GM20000 (cell line): ENCODE measurements at regions not wholly inside any gene's neighbourhood (a gene's known extent, or its start where the extent isn't known, plus 50 kb on each side); places are given as distances from the start of the nearest gene placed in this dataset.

Experiments
- DNase-seq: peaks from one replicate; pipeline ENCODE4 v3.0.0; 2012; ENCODE audit warnings: low spot score
- CTCF ChIP-seq: IDR thresholded peaks from 2 replicates; pipeline ENCODE4 v1.5.1; 2012; ENCODE audit warnings: mild to moderate bottlenecking, control low read depth; ENCODE audit errors: extremely low read depth, missing control alignments

DNA sequence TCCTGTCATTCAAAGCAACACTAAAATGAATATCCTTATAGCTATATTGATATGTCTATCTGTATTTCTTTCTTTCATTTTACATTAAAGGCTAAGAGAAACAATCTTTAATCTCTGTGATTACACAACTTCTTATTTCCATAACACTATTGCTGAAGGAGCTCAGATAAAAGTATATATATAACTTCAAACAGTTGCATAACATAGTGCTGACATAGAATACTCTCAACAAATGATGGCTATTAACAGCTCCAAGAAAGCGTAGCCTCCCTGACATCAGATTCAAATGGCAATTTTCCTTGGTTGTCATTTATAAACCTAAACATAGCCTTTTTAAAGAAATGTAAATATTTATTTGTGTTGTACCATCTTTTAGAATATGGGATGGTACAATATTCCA is 116.6 kb upstream of the PTPRG start:
- TF ChIP-seq CTCF, result no peak
- no peak for DNase-seq

GRCh38 chr3:61445924-61446323 is 115.4 kb upstream of the PTPRG start:
- TF ChIP-seq CTCF, result no peak
- no peak for DNase-seq

GRCh38 chr3:61446341-61446740 is 115.0 kb upstream of the PTPRG start:
- no peak for DNase-seq
- no peak for TF ChIP-seq CTCF

DNA sequence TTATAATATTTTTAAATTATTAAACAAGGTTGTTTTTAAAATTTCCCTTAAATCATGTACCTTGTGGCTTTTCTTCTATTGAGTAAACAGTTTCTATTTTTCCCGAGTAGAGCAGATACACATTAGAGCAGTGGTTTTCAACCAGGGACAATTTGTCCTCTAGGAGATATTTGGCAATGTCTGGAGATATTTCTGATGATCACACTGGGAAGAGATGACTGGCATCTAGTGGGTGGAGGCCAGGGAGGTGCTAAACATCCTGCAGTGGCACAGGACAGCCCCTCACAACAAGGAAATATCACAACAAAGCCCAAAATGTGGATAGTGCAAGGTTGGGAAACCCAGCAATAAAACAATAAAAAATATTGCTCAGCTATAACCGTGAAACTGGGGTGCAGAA is 113.0 kb upstream of the PTPRG start:
- DNase-seq, result no peak
- no peak for TF ChIP-seq CTCF

DNA sequence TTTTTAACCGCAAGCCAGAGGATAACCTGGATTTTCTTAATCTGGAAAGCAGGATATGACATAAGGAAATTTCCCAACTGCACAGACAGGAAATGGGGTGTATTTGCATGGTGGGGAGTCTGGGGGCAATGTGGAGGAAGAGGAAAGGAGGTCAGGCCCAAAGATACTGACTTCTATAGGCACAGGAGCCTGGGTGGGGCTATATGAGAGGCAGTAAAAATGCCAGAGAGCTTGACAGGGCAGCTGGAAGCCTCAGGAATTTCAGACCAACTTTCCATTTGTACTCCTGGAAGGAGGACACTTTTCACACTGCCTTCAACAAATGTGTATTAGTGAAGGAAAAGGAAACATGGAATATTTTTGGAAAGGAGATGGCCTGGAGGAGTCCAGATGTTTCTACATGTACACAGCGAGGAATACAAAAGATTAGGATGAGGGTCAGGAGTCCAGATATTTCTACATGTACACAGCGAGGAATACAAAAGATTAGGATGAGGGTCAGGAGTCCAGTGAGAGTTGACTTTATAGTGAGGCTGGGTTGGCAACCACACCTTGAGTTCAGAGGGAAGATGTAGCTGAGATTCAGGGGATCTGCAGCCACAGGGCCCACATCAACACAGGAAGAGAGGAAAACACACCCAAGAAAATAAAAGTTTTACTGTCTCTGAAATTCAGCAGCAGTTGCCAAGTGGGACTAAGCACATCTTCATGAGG is 111.9 kb upstream of the PTPRG start:
- DNase-seq, result no peak
- no peak for TF ChIP-seq CTCF

- TF ChIP-seq CTCF, result no peak
- no peak for DNase-seq
These were observed 110.5 kb upstream of the PTPRG start for GRCh38 chr3:61450866-61451265.

- no peak for TF ChIP-seq CTCF
- DNase-seq, result no peak
These were observed 109.5 kb upstream of the PTPRG start for GRCh38 chr3:61451841-61452240.
